Ascending aorta (tissue), 2 donors: ENCODE measurements at regions not wholly inside any gene's neighbourhood (a gene's known extent, or its start where the extent isn't known, plus 50 kb on each side); places are given as distances from the start of the nearest gene placed in this dataset.

Experiments
- DNase-seq, 2 donors: peaks; one replicate each; pipeline ENCODE4 v3.0.0-alpha.2; 2019; ENCODE audit warnings: low spot score in 2 of 2
- H3K27ac ChIP-seq, 2 donors: fragments of 200-600 bp; sonication (generic); one replicate each; pipeline ENCODE4 v1.5.1; 2016 to 2017; ENCODE audit warnings: mild to moderate bottlenecking in 1 of 2
- H3K27me3 ChIP-seq: fragments of 200-600 bp; sonication (generic); one replicate; pipeline ENCODE4 v1.5.1; 2017
- H3K36me3 ChIP-seq, 2 donors: fragments of 200-600 bp; sonication (generic); one replicate each; pipeline ENCODE4 v1.5.1; 2016
- H3K4me1 ChIP-seq, 2 donors: fragments of 200-600 bp; sonication (generic); one replicate each; pipeline ENCODE4 v1.5.1; 2016 to 2017; ENCODE audit warnings: mild to moderate bottlenecking in 1 of 2
- H3K4me3 ChIP-seq, 2 donors: fragments of 200-600 bp; sonication (generic); one replicate each; pipeline ENCODE4 v1.5.1; 2016 to 2017; ENCODE audit warnings: mild to moderate bottlenecking in 1 of 2
- H3K9me3 ChIP-seq, 2 donors: fragments of 200-600 bp; sonication (generic); one replicate each; pipeline ENCODE4 v1.5.1; 2016
- intact Hi-C: fragments of 100-400 bp; cut with DNase I; formaldehyde crosslinking; loops from one replicate; pipeline ENCODE4 v1.15.1; 2023
- TF ChIP-seq, protein P1 (sequence below), 3 experiments: fragments of 200-600 bp in 2 of 3; fragments of 450-650 bp in 1 of 3; sonication (generic) in 2 of 3; IDR thresholded peaks; one replicate each; pipeline ENCODE4 v1.5.1; 2016 to 2019; ENCODE audit warnings: antibody characterized with exemption in 3 of 3, mild to moderate bottlenecking in 1 of 3, moderate library complexity in 1 of 3

DNA sequence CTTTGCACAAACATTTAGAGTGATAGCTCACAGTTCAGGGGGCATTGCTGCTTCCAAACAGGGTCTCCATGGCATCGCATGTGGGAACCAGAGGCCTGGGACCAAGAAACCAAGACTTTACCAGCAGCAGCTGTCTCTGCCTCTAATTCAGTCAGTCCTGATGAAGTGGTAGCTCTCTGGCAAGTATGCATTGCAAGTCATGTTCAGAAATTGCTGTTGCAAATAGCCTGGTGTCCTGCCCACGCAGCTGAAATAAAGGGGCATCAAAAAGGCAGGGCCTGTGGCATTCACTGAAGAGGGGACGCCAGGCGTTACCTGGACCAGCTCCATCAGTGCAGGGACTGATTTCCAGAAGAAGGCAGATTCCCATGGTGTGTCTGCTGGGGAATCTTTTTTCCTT lies 121.3 kb downstream of the CD47 start:
- Histone ChIP-seq H3K4me1 (peaks cover 0 to 9% of the 10 kb centered on the region in 2 donors), H3K4me3 (no peak overlapping the region), H3K27ac (peak overlapping the region in 1 of 2 donors; percentile 19), H3K27me3 (no peaks in the 10 kb centered on the region), H3K36me3 (no peaks in the 10 kb centered on the region), H3K9me3 (no peaks in the 10 kb centered on the region)
- no peak for DNase-seq
- intact Hi-C loops, result no loop called here
- TF ChIP-seq, protein P1, sequence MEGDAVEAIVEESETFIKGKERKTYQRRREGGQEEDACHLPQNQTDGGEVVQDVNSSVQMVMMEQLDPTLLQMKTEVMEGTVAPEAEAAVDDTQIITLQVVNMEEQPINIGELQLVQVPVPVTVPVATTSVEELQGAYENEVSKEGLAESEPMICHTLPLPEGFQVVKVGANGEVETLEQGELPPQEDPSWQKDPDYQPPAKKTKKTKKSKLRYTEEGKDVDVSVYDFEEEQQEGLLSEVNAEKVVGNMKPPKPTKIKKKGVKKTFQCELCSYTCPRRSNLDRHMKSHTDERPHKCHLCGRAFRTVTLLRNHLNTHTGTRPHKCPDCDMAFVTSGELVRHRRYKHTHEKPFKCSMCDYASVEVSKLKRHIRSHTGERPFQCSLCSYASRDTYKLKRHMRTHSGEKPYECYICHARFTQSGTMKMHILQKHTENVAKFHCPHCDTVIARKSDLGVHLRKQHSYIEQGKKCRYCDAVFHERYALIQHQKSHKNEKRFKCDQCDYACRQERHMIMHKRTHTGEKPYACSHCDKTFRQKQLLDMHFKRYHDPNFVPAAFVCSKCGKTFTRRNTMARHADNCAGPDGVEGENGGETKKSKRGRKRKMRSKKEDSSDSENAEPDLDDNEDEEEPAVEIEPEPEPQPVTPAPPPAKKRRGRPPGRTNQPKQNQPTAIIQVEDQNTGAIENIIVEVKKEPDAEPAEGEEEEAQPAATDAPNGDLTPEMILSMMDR (IDR thresholded peaks at IDR 0.05), result no peak

GRCh38 chr3:107966276-107966675 lies 124.6 kb downstream of the CD47 start:
- DNase-seq, result no peak
- Histone ChIP-seq H3K27ac (no peak overlapping the region), H3K27me3 (no peaks in the 10 kb centered on the region), H3K36me3 (no peaks in the 10 kb centered on the region), H3K4me3 (no peak overlapping the region), H3K4me1 (peaks cover 0 to 9% of the 10 kb centered on the region in 2 donors), H3K9me3 (no peaks in the 10 kb centered on the region)
- intact Hi-C loops, result no loop called here
- TF ChIP-seq, protein P1 (IDR thresholded peaks at IDR 0.05), result no peak

DNA sequence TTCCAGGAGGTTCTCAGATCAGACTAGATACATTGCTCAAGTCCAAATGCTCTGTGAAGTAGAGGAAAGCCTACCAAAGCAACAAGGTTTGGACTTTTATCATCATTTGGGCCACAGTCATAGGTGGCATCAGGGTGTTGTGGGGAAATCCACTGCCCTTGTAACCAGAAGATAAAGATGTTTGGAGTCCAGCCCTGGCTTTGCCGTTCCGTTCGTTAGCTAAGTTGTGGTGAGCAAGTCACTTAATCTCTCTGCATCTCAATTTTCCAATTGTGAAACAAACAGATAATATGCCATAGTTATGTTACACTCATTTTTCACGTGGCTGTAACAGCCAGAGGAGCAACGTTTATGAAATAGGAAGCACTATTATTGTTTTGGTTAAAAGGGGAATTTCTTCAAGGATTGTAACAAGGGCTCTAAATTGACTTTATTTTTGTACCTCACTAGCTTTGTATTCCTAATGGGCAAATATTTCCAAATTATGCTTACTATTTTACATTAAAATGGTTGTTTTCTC lies 125.6 kb downstream of the CD47 start:
- intact Hi-C loops, result no loop called here
- no peak overlapping the region for H3K27ac ChIP-seq
- no peaks in the 10 kb centered on the region for H3K27me3 ChIP-seq
- TF ChIP-seq, protein P1 (IDR thresholded peaks at IDR 0.05), result no peak
- H3K4me3 ChIP-seq, result no peak overlapping the region
- DNase-seq, result no peak
- H3K4me1 ChIP-seq, result peaks cover 0 to 3% of the 10 kb centered on the region in 2 donors
- no peaks in the 10 kb centered on the region for H3K36me3 ChIP-seq
- no peaks in the 10 kb centered on the region for H3K9me3 ChIP-seq

DNA sequence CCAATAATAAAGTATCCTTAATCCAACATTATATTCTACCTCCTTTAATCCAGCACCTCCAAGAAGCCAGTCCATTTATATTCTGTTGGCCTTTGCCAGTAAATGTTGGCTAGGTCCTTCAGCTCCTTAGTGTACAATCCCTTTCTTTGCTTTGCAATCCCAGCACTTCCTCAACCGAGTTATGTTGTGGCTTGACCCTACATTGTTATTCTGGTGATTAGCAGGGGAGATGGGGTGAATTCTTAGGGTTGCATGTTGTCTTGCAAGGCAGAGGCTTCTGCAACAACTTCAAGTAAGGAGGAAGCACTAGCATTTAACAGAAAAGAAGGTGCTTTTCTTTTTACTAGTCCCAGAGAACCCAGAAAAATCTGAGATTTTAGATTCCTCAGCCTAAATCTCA lies 127.2 kb downstream of the CD47 start:
- Histone ChIP-seq H3K27me3 (no peaks in the 10 kb centered on the region), H3K4me3 (no peak overlapping the region), H3K4me1 (no peaks in the 10 kb centered on the region), H3K9me3 (no peaks in the 10 kb centered on the region), H3K27ac (no peak overlapping the region), H3K36me3 (no peaks in the 10 kb centered on the region)
- no peak for DNase-seq
- intact Hi-C loops, result no loop called here
- TF ChIP-seq, protein P1 (IDR thresholded peaks at IDR 0.05), result no peak

DNA sequence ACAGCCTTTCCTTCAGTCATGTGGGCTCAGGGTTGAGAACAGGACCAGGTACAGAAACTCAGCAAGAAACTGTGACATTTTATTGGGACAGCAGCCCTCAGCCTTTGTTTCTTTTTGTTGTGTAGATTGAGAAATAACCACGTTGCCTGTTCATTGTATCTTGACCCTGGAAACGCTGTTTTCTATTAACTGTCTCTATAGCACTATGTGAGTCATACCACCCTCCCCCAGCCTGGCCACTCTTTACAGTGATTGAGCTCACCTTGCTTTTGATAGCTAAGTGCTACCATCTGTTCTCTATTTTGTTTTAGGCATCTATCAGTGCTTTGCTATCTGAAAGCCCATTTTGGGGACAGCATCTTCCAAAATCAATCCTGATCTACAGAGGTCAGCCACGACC lies 127.9 kb downstream of the CD47 start:
- Histone ChIP-seq H3K27me3 (no peaks in the 10 kb centered on the region), H3K4me3 (no peak overlapping the region), H3K9me3 (no peaks in the 10 kb centered on the region), H3K36me3 (no peaks in the 10 kb centered on the region), H3K27ac (no peak overlapping the region), H3K4me1 (peaks cover 5 to 6% of the 10 kb centered on the region in 2 donors)
- intact Hi-C loops, result no loop called here
- no peak for DNase-seq
- TF ChIP-seq, protein P1 (IDR thresholded peaks at IDR 0.05), result no peak

DNA sequence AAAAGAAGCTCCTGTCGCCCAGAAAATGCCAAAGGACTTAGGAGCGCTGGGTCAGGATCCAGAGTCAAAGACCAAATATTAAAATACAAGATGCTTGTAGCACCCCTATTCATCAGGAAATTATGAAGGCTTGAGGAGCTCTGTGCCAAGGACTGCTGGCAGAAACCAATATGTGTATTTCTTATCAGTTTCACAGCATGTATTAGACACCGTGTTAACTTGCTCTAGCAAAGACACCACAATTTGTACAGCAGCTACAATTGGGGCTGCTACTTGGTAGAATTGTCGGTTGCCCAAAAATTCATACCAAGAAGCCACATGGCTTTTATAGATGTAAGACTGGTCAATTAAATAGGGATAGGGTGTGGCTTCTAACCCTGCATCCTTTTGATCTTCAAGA lies 128.8 kb downstream of the CD47 start:
- intact Hi-C loops, result no loop called here
- Histone ChIP-seq H3K4me1 (peaks cover 6 to 11% of the 10 kb centered on the region in 2 donors), H3K9me3 (no peaks in the 10 kb centered on the region), H3K36me3 (no peaks in the 10 kb centered on the region), H3K4me3 (no peak overlapping the region), H3K27me3 (no peaks in the 10 kb centered on the region), H3K27ac (no peak overlapping the region)
- TF ChIP-seq, protein P1 (IDR thresholded peaks at IDR 0.05), result no peak
- DNase-seq, result no peak
